Suppressor macrophage treated with lipopolysaccharide for 4 hours (primary cell): ENCODE measurements at regions not wholly inside any gene's neighbourhood (a gene's known extent, or its start where the extent isn't known, plus 50 kb on each side); places are given as distances from the start of the nearest gene placed in this dataset.
A peak's percentile ranks its signal among the peaks of the same experiment; 100 is the strongest.

Experiments
- DNase-seq: peaks from one replicate; pipeline ENCODE4 v3.0.0-alpha.2; 2020

DNA sequence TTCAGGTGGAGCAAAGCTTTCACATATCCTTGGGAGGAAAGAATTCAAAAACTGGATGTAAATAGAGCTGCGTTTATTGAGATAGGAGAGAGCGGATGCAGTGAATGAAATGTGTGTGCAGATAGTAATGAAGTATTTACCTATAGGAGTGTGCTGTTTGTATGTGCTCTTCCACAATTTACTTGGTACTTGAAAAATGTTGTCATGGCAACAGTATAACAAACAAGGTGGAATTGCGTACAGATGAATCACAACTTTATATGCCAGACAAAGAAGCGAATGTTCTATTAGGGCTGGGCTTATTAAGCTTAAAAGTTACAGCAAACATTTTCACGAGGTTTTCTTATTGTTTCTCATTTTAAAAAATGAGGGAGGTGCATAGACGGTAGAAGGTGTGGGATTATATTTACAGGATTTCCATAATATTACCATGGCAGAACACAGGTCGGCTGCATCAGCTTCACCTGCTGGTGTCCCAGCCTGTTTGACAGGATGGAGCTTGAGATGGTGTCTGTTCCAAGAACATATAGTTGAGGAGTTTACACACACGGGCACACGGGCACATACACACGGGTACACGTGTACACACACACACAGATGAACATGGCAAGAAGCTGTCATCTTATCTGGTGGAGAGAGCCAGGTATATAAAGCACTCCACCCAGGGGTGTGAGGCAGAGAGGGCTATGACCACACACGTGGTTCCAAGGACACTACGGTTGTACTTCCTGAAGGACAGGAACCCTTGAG lies 155.7 kb downstream of the RMI1 start:
- no peak for DNase-seq

DNA sequence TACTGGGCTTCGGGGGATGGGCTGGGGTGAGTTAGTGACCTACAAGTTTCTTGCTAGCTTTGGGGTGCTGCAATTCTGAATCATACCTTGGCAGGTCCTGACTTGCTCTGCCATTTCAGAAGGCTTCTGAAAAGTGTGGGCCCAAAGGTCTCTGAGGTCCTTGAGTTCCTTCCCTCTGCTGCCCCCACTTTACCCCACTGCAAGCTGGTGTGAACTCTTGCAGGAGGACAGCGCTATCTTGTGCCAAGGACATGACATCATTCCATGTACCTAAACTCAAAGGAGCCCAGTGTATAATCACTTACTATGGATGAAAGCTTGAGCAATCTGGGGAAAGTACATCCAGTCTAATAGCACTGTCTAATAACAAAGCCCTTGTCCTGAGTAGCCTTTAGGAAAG lies 157.4 kb downstream of the RMI1 start:
- DNase-seq, result no peak

DNA sequence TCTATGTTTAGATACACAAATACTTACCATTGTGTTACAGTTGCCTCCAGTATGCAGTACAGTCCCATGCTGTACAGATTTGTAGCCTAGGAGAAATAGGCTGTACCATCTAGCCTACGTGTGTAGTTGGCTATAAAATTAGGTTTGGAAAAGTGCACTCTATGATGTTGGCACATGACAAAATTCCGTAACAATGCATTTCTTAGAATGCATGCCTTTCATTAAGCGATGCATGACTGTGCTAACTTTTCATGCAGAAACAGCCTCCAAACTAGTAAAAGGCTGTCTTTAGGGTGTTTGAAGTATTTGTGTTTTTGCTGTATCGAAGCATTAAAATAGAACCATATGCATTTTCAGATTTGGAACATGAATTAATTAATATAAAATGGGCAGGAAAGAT lies 157.9 kb downstream of the RMI1 start:
- DNase-seq, result no peak

DNA sequence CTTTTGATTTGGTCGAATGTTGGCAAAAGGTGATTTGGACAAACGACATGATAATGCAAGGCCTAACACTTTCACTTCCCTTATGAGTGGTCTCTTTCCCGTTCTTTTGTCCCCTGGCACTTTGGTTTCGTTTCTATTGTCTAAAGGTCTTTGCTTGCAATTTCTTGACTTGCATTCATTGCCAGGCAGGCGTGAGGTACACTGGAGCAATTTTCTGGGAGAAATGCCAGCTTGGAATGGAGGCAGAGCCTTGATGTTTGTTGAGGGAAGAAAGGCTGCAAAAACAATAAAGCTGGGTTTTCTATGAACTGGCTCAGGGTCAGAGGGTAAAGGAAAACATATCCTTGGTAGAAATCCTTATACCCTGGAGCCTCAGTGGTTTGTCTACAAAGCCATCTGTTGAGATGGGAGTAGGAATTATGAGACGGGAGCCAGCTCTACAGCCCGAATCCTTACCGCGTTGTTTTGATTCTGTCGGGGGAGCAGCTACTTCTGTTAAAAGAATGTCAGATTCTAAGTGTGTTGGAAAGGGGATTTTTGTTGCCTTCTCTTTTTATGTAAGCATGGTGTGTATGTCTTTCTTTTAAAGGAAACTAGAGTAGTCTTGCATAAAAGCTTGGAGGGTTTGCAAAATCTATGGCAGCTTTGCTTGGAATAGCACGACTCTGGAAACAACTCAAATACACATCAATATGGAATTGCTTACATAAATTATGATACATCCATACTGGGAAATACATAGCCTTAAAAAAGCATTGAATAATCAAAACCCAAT lies 158.9 kb downstream of the RMI1 start:
- peak; percentile 71 for DNase-seq

DNA sequence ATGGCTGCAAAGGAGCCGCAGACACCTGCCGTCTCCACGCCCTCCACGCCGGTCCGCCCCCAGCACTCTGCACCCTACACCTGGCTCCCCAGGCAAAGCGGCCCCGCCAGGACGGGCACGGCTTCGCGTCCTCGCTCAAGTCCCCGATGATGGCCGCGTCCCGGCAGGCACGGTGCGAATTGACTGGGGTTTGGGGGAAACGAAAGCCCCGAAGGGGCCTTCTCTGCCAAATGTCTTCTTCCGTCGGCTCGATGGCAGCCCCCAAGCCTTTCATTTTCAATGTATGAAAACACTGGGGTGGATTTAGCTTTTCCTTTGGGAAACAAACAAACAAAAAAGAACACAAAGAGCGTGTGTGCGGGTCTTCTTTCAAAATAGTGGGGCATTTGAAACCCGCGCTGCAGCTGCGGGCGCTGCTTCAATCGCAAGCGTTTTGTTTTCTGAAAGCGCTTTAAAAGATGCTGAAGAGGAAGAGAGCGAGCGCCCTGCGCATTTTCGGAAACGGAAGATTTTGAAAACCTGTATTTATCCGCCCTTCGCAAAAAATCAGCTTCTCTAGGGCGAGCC lies 160.0 kb downstream of the RMI1 start:
- peak; percentile 30 for DNase-seq

DNA sequence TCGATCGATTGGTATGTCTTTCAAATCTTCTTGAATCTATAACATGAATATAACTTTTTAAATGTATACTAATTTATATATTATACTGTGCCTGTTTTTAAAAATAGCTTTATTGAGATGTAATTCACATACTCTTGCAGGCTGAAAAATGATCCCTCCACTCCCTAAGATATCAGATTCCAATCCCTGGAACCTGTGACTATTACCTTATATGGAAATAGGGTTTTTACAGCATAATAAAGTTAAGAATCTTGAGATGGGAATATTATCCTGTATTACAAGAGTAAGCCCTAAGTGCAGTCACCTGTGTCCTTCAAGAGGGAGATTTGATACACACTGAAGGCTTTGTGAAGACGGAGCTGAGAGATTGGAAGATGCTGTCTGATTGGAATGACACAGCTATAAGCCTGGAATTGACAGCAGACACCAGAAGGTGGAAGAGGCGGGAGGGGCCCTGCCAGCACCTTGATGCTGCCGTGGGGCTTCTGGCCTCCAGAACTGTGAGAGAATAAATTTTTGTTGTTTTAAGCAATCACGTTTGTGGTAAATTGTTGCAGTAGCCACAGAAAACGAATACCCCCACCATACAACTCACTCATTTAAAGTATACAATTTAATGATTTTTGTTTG lies 161.3 kb downstream of the RMI1 start:
- no peak for DNase-seq

DNA sequence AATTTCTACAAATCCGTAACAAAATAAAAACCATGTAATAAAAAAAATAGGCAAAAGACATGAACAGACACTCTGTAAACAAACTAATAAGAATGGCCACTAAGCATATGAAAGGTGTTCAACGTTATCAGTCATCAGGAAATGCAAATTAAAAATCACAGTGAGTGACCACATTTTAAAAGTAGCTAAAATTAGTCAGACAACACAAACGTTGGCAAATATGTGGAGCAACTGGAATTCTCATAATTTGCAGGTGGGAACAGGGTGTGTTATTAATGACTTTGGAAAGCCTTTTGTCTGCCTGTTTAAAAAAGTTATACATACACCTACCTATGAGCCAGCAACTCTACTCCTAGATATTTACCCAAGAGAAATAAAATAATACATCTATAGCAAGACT lies 164.4 kb downstream of the RMI1 start:
- DNase-seq, result no peak

DNA sequence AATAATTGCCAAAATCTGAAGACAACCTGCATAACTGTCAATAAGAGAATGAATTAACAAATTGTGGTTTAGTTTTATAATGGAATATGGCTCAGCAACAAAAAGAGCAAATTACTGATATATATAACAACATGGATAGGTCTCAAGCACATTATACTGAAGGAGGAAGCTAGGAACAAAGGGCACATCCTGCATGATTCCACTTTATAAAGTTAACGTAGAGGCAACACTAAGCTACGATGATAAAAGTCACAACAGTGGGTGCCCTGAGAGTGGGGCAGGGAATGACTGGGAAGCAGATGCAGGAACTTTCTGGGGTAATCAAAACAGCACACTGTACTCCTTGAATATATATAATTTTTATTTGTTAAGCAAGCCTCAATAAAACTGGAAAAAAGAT lies 165.2 kb downstream of the RMI1 start:
- DNase-seq, result no peak

DNA sequence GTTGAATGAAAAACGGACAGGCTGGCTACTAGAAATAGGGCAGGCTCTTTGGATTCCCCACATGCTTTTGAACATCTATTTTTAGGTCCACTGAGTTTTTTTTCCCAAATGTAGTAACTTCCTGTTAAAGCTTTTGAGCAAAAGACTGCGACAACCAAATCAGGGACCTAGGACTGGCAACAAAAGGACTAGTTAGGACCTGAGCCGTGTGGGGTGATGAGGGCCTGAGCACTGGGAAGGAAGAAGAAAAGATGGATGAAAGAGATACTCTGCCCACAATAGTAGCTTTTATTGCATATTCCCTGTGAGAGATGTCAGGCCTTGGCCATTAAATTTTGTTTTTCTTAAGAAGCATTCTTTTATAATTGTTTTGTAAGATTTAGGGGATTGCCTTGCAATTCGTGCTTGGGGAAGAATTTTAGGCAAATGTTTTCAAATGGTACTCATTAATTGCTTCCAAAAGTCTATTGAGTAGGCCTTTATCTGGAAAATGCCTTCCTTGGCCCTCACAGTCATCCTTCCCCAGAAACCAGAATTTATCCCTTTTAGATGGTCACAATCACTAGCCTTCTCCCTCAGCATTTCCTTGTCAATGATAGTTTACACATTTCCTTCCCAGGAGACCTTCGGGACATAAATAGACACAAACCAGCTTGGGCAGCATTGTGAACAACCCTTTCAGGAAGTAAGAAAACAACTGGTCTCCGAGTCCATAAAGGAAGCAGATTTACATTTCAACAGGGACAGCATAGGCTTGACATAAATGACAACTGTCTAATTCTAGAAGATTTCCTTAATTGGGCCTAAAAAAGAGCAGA lies 166.5 kb downstream of the RMI1 start:
- peak; percentile 23 for DNase-seq

DNA sequence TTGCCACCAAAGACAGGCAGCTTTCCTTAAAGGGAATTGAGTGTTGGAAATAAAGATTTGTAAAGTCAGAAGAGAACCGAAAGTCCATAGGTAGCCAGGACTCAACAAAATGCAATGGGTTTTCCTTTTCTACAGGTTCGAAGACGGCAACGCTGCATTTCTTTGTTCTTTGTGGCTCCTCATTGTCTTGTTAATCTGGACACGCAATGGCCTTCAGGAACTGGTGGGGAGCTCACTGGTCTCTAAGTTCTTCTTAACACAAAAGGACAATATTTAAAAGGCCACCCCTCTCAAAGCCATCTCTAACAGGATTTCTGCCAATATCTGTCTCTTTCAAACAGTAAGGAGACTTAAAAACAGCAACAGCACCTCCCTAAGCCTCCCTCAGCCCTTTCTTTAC lies 170.6 kb downstream of the RMI1 start:
- no peak for DNase-seq

DNA sequence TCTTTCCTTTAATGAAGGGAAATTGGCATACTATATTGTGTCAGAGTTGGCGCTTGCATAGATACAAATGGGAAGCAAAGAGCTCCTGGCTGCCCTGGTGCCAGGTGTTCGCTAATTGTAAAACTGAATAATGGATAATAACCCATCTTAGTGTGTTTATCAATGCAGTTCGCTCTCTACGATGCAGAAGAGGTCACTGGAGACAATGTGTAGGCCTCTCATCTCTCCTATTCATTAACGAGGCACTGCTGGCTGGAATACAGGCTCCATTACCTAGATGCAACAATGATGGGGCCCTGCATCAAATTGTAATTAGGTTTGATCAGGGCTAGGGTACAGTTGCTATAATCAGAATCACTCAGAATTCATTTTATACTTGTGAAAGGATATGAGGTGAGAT lies 171.0 kb downstream of the RMI1 start:
- no peak for DNase-seq

DNA sequence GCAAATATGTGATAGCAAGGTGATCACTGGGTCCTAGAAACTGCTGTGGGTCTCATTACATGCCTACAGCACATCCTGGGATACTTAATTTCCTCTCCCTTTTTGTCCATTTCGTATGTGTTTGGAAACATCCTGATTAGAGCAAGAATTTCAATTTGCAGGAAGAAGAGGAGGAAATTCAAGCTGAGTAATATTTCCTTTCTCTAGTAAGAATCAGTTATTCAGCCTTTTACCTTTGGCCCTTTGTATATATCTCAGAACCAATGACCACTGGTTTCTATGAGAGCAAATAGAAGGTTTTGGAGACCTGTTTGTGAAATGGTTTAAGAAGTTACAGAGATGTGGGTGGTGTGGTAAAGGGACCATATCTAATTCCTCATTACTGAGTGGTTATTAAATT lies 171.6 kb downstream of the RMI1 start:
- DNase-seq, result no peak

DNA sequence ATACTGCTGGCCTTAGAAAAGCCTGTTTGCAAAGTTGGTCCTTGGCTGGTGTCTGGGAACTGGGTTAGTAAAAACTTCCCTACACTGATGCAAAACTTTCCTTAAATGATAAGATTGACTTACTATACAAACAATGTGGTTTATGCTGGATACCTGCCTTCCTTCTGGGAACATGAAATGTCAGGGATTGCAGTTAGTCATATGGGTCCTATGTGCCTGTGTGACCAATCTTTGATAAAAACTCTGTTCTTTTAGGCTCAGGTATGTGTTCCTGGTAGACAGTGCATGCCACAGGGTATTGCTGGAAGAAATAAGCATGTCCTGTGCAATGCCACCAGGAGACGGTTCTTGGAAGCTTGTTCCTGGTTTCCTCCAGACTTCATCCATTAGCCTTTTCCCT lies 173.3 kb downstream of the RMI1 start:
- DNase-seq, result no peak

DNA sequence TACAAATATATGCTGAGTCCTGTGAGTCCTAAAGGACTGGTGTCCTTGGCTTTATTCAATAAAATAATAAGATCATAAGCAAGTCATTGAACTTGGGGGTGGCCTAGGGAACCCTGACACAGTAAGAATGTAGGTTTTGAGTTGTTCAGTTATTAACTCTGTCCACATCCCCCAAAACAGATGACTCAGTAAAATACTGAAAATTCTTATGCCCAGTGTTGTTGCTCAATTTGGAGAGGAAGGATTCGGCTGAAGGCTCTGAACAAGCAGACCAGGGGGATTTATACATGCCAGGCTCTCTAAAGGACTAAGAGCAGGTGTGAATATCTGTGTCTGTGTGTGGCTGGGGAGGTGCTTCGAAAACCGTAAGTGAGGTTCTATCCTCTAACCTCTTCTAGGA lies 173.7 kb downstream of the RMI1 start:
- DNase-seq, result no peak

DNA sequence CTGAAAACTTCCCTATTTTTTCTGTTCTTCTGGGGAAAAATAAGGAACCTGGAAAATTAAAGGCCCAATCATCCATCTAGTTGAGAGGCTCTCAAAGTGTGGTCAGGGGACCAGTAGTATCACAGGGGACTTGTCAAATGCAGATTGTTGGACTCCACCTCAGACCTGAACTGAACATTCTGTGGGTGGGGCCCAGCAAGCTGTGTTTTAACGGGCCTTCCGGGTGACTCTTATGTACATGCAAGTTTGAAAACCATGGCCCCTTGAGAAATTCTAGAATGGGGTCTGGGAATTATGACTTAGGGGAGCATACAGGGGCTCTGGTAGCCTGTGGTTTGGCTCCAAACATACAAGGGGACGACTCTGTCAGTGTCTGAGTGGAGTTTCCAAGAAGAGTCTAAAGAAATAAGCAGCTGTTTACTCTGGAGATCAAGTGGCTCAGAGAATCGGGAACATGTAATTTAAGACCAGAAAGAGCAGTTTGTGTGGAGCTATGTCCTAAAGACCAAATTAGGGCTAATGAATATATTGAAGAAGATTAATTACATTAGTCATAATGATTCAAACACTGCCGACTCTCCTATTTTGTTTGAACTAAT lies 177.4 kb downstream of the SLC28A3 start:
- DNase-seq, result no peak

DNA sequence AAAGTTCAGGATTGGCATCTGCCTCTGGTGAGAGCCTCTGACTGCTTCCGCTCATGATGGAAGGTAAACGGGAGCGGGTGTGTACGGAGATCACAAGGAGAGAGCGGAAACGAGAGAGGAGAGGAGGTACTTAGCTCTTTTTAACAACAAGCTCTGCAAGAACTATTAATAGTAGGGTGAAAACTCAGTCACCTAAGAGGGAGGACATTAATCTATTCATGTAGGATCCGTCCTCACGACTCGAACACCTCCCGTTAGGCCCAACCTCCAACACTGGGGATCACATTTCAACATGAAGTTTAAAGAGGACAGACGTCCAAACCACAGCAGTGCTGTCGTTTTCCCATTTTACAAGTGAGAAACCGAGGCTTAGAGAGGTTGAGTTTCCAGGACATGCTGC lies 173.7 kb downstream of the SLC28A3 start:
- no peak for DNase-seq

DNA sequence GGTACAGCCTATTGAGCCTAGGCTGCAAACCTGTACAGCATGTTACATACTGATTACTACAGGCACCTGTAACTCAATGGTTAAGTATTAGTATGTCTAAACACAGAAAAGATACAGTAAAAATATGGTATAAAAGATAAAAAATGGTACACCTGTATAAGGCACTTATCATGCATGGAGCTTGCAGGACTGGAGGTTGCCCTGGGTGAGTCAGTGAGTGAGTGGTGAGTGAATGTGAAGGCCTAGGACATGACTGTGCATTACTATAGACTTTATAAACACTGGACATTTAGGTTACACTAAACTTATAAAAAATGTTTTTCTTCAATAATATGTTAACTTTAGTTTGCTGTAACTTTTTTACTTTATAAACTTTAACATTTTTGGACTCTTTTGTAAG lies 171.3 kb downstream of the SLC28A3 start:
- no peak for DNase-seq

DNA sequence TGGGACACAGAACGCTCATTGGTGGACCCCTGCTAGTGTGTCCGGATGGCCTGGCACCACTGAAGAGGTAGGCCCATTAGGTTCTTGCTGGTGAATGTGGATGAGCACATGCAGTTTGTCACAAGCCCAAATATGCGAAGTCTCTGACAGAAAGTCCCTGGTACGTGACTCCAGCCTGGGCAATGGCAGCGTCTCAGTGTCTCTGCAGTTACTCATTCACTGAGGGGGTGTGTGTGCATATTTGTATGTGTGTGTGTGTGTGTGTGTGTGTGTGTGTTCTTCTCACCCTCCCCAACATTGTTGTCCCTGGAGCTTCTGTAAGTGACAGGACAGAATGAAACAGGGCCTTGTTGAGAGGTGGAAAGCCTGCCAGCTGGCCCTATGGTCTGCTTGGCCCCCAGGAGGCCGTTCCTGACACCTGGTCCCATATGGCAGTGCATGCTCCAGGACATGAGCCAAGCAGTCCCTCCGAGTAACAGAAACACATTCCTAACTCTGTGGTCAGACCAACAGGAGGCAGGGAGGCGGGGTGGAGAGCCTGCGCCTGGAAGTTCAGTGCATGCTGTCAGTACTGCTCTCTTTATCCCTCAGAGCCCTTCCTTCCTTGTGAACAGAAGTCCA lies 169.9 kb downstream of the SLC28A3 start:
- no peak for DNase-seq

DNA sequence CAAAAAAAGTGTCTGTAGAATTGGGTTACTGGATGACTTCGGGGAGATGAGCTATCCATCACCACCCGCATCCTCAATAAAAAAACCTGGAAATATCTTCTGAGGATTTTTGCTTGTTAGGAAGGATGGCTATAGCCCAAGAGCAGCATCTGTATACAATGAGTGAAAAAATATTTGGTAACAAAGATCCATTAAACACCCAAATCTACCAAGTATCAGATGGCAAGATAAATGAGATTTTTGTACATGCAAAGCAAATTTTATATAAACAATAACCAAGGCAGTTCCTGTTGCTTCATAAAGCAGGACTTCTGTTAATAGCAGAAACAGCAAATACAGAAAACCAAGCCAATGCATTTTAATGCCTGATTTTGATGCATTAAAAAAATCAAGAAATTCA lies 166.6 kb downstream of the SLC28A3 start:
- DNase-seq, result no peak

DNA sequence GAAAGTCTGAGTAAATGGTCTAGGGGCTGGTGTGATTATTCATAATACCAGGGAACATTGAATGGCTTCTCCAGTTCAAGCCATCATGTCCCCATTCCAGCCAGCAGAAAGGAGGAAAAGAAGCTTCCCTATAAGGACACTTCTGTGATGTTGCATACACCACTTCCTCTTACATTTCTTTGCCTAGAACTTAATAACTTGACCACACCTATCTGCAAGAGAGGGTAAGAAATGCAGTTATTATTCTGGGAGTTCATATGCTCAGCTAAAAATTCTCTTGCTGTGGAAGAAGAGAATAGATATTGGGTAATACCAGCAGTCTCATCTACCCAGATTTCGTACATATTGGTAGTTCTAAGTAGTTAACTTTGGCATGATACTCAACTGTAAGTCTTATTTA lies 166.1 kb downstream of the SLC28A3 start:
- DNase-seq, result peak; percentile 32

DNA sequence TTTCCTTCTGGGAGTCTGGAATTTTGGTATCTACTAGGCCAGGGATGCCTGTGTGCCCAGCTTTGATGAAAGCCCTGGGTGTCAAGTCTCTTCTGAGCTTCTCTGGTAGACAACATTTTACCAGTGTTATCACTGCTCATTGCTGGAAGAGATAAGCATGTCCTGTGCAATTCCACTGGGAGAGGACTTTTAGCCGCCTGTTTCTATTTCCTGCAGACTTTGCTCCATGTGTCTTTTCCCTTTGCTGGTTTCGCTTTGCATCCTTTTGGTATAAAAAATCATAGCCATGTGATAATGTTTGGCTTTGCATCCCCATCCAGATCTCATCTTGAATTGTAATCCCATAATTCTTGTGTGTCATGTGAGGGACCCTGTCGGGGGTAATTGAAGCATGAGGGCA lies 163.2 kb downstream of the SLC28A3 start:
- no peak for DNase-seq

DNA sequence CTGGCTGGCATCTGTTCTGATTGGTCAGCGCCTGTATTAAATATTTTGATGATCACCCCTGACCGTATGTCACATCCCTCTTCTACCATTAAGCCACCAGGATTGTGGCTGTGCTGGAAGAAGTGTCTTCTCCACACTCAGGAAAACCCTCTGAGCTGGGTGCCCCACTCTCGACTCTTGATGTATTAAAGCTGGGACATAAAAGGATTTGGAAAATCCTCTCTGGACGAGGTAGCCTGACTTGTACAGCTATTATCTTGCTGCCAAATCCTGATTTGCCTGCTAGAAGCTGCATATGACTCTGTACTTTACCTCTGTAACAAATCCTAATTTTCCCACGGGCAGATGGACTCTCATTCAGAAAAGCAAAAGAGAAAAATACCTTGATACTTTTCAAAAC lies 161.0 kb downstream of the SLC28A3 start:
- DNase-seq, result no peak
